Skeletal muscle tissue (tissue), 3 donors: ENCODE measurements at regions not wholly inside any gene's neighbourhood (a gene's known extent, or its start where the extent isn't known, plus 50 kb on each side); places are given as distances from the start of the nearest gene placed in this dataset.
"Not testable (repeated sequence)": the region's sequence is repeated elsewhere in the genome, so short reads cannot be mapped to it uniquely, and the experiment has no call there.

Experiments used
- H3K27ac ChIP-seq: one replicate; pipeline ENCODE4 v1.7.0; 2013; ENCODE audit warnings: mild to moderate bottlenecking, low read depth, low read length, inconsistent platforms
- H3K27me3 ChIP-seq, 3 donors: one replicate each; pipeline ENCODE4 v1.7.0; 2013; ENCODE audit warnings: low read length in 3 of 3; ENCODE audit not compliant: control insufficient read depth in 3 of 3, insufficient read depth in 3 of 3
- H3K36me3 ChIP-seq, 3 donors: one replicate each; pipeline ENCODE4 v1.7.0; 2013; ENCODE audit warnings: low read length in 3 of 3; ENCODE audit not compliant: control insufficient read depth in 3 of 3, insufficient read depth in 3 of 3
- H3K4me1 ChIP-seq, 3 donors: one replicate each; pipeline ENCODE4 v1.7.0; 2013; ENCODE audit warnings: low read length in 3 of 3, mild to moderate bottlenecking in 3 of 3; ENCODE audit not compliant: control insufficient read depth in 3 of 3, insufficient read depth in 3 of 3
- H3K4me3 ChIP-seq, 3 donors: one replicate each; pipeline ENCODE4 v1.7.0; 2013; ENCODE audit warnings: low read length in 3 of 3
- H3K9ac ChIP-seq, 3 donors: one replicate each; pipeline ENCODE4 v1.7.0; 2013; ENCODE audit warnings: low read length in 3 of 3, mild to moderate bottlenecking in 3 of 3, moderate library complexity in 2 of 3, low read depth in 1 of 3
- H3K9me3 ChIP-seq, 3 donors: one replicate each; pipeline ENCODE4 v1.7.0; 2013; ENCODE audit warnings: low read length in 3 of 3; ENCODE audit not compliant: control insufficient read depth in 3 of 3
- donor health status: Osteomylitis.

DNA sequence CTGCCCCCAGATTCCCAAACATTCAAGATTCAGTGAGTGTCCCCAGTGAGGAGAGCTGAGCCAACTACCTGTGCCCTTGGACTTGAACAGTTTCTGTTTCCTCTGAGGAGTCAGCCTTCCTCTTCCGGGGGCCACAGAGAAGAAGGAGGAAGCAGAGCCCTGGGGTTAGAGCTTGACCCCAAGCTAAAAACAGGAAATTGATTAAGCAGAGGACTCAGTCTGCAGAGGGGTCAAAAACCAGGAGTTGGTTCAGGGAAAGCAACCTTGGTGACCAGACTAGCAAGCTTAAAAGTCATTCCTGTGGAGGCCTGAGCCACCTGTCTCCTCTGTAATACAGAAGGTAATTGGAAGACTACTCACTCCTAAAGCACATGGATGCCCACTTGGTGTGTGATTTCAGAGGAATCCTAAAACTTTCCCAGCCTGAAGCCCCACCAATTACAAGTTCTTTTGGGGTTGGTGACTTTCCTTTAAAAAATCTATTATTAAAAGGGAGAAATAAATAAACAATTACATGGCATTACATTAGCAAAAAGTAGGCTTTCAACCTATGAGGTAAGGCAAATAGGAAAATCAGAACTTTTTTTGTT is 64.2 kb upstream of the SELENOP start:
- Histone ChIP-seq H3K36me3 (no peaks in the 10 kb centered on the region), H3K4me3 (no peak overlapping the region), H3K27ac (peak overlapping the region; percentile 21), H3K27me3 (no peaks in the 10 kb centered on the region), H3K9me3 (no peaks in the 10 kb centered on the region), H3K4me1 (no peaks in the 10 kb centered on the region), H3K9ac (no peak overlapping the region)

DNA sequence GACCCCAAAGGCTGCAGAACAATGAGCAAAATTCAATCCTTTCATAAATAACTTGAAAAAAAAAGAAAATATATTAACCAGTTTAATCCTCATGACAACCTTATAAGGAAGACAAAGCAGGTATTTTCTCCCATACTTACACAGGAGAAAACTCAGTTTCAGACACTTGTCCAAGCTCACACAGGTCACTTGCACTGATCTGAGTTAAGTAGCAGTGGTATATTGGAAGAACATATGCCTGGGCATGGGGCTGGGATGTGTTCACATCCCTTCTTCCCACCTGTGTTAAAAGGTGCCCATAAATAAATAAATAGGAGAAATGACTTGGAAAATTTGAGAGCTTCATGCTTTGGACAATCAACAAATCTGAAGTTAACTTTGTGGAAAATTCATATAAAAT is 63.5 kb upstream of the SELENOP start:
- Histone ChIP-seq H3K4me1 (no peaks in the 10 kb centered on the region), H3K9me3 (no peaks in the 10 kb centered on the region)

GRCh38 chr5:42874621-42875198 is 63.0 kb upstream of the SELENOP start:
- Histone ChIP-seq H3K27ac (no peak overlapping the region), H3K4me3 (no peak overlapping the region), H3K36me3 (no peaks in the 10 kb centered on the region), H3K27me3 (no peaks in the 10 kb centered on the region), H3K4me1 (no peaks in the 10 kb centered on the region), H3K9me3 (no peaks in the 10 kb centered on the region), H3K9ac (no peak overlapping the region)

More for the DNA sequence above, 63.5 kb upstream of the SELENOP start:
- Histone ChIP-seq H3K4me3 (no peak overlapping the region), H3K27me3 (no peaks in the 10 kb centered on the region), H3K9ac (no peak overlapping the region), H3K27ac (no peak overlapping the region), H3K36me3 (no peaks in the 10 kb centered on the region)

- H3K9me3 ChIP-seq = peaks cover 0 to 2% (median 0%) of the 10 kb centered on the region in 3 donors
- no peaks in the 10 kb centered on the region for H3K36me3 ChIP-seq
- no peaks in the 10 kb centered on the region for H3K27me3 ChIP-seq
- no peaks in the 10 kb centered on the region for H3K4me1 ChIP-seq
- no peak overlapping the region for H3K4me3 ChIP-seq
- H3K9ac ChIP-seq = no peak overlapping the region
- no peak overlapping the region for H3K27ac ChIP-seq
Measured at GRCh38 chr5:42872865-42873264, 61.2 kb upstream of the SELENOP start.

DNA sequence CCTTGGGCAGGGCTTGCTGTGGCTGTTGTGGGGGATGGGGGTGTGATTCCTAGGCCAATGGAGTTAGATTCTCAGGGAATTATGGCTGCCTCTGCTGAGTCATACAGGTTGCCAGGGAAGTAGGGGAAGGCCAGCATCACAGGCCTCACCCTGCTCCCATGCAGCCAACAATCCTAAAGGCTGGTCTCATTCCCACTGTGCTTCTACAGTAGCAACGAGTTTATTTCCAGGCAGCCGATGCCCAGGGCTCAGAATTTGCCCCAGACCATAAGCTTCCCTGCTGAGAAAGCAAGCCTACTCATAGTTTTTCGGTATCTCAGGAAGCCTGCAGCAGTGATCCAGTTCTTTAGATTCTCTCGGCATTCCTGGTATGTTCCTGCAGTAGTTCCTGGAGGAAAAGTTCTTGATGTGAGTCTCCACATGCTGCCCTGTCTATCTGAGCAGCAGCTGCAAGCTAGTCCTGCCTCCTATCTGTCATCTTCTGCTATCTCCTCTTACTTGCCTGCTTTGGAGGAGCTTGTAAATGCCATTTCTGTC is 59.3 kb upstream of the SELENOP start:
- Histone ChIP-seq H3K9me3 (peaks cover 0 to 2% (median 0%) of the 10 kb centered on the region in 3 donors), H3K27ac (no peak overlapping the region), H3K36me3 (no peaks in the 10 kb centered on the region), H3K4me3 (no peak overlapping the region), H3K9ac (no peak overlapping the region), H3K4me1 (no peaks in the 10 kb centered on the region), H3K27me3 (no peaks in the 10 kb centered on the region)

DNA sequence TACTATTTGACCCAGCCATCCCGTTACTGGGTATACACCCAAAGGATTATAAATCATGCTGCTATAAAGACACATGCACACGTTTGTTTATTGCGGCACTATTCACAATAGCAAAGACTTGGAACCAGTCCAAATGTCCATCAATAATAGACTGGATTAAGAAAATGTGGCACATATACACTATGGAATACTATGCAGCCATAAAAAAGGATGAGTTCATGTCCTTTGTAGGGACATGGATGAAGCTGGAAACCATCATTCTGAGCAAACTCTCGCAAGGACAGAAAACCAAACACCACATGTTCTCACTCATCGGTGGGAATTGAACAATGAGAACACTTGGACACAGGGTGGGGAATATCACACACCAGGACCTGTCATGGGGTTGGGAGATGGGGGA is 56.7 kb upstream of the SELENOP start:
- not testable (repeated sequence) for H3K9me3 ChIP-seq, H3K4me1 ChIP-seq, H3K36me3 ChIP-seq, H3K27me3 ChIP-seq, H3K27ac ChIP-seq, H3K4me3 ChIP-seq, H3K9ac ChIP-seq

DNA sequence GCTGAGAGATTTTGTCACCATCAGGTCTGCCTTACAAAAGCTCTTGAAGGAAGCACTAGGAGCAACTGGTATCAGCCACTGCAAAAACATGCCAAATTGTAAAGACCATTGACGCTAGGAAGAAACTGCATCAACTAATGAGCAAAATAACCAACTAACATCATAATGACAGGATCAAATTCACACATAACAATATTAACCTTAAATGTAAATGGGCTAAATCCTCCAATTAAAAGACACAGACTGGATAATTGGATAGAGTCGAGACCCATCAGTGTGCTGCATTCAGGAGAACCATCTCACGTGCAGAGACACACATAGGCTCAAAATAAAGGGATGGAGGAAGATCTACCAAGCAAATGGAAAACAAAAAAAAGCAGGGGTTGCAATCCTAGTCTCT is 53.1 kb upstream of the SELENOP start:
- H3K4me1 ChIP-seq, H3K27ac ChIP-seq, H3K36me3 ChIP-seq, H3K4me3 ChIP-seq, H3K9ac ChIP-seq, H3K9me3 ChIP-seq, H3K27me3 ChIP-seq: not testable (repeated sequence)
